ENCODE measurements at regions not wholly inside any gene's neighbourhood (a gene's known extent, or its start where the extent isn't known, plus 50 kb on each side); places are given as distances from the start of the nearest gene placed in this dataset.

DNA sequence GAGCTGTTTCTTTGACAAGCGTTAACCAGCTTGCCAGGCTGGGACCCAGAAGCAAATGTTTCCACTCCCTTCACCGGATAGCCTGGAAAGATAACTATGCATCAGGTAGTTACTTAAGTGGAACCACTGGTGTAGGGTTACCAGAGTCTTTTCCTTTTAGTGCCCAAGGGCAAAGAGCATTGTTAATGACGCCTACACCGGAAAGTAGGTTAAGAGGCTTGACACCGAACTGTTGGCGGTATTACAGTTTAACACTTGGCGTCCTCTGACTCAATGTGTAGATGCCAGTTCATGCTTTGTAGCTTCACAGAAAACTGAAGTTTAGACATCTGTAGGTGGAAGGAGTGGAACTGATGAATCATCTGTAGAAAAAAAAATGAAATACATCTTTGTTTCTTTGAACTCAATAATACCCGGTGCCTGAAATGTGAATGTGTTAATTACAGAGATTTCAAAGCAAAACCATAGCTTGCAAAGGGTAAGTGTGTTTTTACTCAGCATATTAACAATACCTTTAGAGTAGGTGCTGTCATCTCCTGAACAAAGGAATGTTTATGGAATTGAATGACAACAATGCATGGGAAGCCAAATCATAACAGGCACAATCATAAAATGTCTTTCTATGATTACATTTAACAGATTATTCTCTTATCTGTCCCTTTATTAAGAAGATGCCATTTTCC lies 426.7 kb upstream of the SALL1 start:
- ATAC-seq: no peak
- TF ChIP-seq ESRRG (CRISPR knock-in tag; IDR thresholded peaks at IDR 0.05): no peak
- TF ChIP-seq TCF4 (CRISPR knock-in tag; IDR thresholded peaks at IDR 0.05; ENCODE audit: borderline replicate concordance): no peak
- TF ChIP-seq PPARA (CRISPR knock-in tag; IDR thresholded peaks at IDR 0.05; ENCODE audit: borderline replicate concordance): no peak
- TF ChIP-seq ISL1 (CRISPR knock-in tag; IDR thresholded peaks at IDR 0.05): no peak
- TF ChIP-seq, protein P1, sequence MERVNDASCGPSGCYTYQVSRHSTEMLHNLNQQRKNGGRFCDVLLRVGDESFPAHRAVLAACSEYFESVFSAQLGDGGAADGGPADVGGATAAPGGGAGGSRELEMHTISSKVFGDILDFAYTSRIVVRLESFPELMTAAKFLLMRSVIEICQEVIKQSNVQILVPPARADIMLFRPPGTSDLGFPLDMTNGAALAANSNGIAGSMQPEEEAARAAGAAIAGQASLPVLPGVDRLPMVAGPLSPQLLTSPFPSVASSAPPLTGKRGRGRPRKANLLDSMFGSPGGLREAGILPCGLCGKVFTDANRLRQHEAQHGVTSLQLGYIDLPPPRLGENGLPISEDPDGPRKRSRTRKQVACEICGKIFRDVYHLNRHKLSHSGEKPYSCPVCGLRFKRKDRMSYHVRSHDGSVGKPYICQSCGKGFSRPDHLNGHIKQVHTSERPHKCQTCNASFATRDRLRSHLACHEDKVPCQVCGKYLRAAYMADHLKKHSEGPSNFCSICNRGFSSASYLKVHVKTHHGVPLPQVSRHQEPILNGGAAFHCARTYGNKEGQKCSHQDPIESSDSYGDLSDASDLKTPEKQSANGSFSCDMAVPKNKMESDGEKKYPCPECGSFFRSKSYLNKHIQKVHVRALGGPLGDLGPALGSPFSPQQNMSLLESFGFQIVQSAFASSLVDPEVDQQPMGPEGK (CRISPR knock-in tag; IDR thresholded peaks at IDR 0.05; ENCODE audit: borderline replicate concordance): no peak
- no peak for TF ChIP-seq TOX (CRISPR knock-in tag; IDR thresholded peaks at IDR 0.05; ENCODE audit: borderline replicate concordance)
- TF ChIP-seq GLIS3 (CRISPR knock-in tag; IDR thresholded peaks at IDR 0.05): no peak
- no peak for TF ChIP-seq ZC3H10 (CRISPR knock-in tag; IDR thresholded peaks at IDR 0.05)
- TF ChIP-seq CSDC2 (CRISPR knock-in tag; IDR thresholded peaks at IDR 0.05): no peak
- TF ChIP-seq, protein P2, sequence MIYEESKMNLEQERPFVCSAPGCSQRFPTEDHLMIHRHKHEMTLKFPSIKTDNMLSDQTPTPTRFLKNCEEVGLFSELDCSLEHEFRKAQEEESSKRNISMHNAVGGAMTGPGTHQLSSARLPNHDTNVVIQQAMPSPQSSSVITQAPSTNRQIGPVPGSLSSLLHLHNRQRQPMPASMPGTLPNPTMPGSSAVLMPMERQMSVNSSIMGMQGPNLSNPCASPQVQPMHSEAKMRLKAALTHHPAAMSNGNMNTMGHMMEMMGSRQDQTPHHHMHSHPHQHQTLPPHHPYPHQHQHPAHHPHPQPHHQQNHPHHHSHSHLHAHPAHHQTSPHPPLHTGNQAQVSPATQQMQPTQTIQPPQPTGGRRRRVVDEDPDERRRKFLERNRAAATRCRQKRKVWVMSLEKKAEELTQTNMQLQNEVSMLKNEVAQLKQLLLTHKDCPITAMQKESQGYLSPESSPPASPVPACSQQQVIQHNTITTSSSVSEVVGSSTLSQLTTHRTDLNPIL (CRISPR knock-in tag; IDR thresholded peaks at IDR 0.05; ENCODE audit: low read depth): no peak
- no peak for TF ChIP-seq BACH2 (CRISPR knock-in tag; IDR thresholded peaks at IDR 0.05; ENCODE audit: borderline replicate concordance)
- TF ChIP-seq ZNF8 (CRISPR knock-in tag; IDR thresholded peaks at IDR 0.05): no peak
- TF ChIP-seq ZNF70 (CRISPR knock-in tag; IDR thresholded peaks at IDR 0.05): no peak
- TF ChIP-seq ZFP30 (CRISPR knock-in tag; IDR thresholded peaks at IDR 0.05): no peak
- no peak for TF ChIP-seq ZNF565 (CRISPR knock-in tag; conservative IDR thresholded peaks at IDR 0.05; ENCODE audit: low read depth)
- TF ChIP-seq SNAI2 (CRISPR knock-in tag; IDR thresholded peaks at IDR 0.05): no peak
- no peak for TF ChIP-seq RARB (CRISPR knock-in tag; IDR thresholded peaks at IDR 0.05)
- TF ChIP-seq, protein P3, sequence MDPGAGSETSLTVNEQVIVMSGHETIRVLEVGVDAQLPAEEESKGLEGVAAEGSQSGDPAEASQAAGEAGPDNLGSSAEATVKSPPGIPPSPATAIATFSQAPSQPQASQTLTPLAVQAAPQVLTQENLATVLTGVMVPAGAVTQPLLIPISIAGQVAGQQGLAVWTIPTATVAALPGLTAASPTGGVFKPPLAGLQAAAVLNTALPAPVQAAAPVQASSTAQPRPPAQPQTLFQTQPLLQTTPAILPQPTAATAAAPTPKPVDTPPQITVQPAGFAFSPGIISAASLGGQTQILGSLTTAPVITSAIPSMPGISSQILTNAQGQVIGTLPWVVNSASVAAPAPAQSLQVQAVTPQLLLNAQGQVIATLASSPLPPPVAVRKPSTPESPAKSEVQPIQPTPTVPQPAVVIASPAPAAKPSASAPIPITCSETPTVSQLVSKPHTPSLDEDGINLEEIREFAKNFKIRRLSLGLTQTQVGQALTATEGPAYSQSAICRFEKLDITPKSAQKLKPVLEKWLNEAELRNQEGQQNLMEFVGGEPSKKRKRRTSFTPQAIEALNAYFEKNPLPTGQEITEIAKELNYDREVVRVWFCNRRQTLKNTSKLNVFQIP (CRISPR knock-in tag; IDR thresholded peaks at IDR 0.05; ENCODE audit: borderline replicate concordance, low read depth): no peak

DNA sequence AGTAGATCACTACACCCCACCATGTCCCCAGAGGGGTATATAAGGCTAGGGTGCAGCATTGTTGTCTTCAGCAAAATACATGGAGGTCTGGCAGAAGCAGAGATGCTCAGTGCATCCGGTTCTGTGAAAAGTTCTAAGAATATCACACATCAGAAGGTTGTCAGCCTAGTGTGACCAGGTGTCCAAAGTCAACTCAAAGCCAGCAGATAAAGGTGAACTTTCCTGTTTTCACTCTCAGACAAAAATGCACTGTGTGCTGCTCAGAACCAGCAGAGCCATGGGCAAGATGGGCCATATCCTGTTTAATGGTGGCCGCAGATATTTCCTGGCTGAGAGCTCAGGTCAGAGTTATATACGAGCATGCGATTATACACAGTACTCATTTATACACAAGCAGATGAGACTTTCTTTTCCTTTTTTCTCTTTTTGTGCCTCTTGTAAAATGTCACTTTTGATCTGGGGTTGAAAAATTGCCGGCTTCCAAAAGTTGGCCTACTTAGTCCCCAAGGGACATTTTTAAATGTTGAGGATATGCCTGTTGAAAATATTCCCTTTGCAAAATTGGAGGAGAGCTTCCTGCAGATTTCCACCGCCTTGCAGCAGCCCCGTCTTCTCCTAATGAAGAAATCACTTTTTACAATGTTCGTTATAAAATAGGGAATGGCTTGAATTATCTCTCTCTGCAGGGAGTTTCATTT lies 425.6 kb upstream of the SALL1 start:
- TF ChIP-seq RARB (CRISPR knock-in tag; IDR thresholded peaks at IDR 0.05) (no peak), OSR1 (CRISPR knock-in tag; IDR thresholded peaks at IDR 0.05) (no peak), SNAI2 (CRISPR knock-in tag; IDR thresholded peaks at IDR 0.05) (no peak), PPARA (CRISPR knock-in tag; IDR thresholded peaks at IDR 0.05; ENCODE audit: borderline replicate concordance) (no peak), BACH2 (CRISPR knock-in tag; IDR thresholded peaks at IDR 0.05; ENCODE audit: borderline replicate concordance) (no peak), ZNF565 (CRISPR knock-in tag; conservative IDR thresholded peaks at IDR 0.05; ENCODE audit: low read depth) (no peak), GLIS3 (CRISPR knock-in tag; IDR thresholded peaks at IDR 0.05) (no peak), ZNF70 (CRISPR knock-in tag; IDR thresholded peaks at IDR 0.05) (no peak), ZFP30 (CRISPR knock-in tag; IDR thresholded peaks at IDR 0.05) (no peak), CSDC2 (CRISPR knock-in tag; IDR thresholded peaks at IDR 0.05) (no peak), ZFP3 (CRISPR knock-in tag; IDR thresholded peaks at IDR 0.05) (no peak), ZC3H10 (CRISPR knock-in tag; IDR thresholded peaks at IDR 0.05) (no peak), ARNTL (CRISPR knock-in tag; IDR thresholded peaks at IDR 0.05; ENCODE audit: borderline replicate concordance, low read depth) (no peak), TCF4 (CRISPR knock-in tag; IDR thresholded peaks at IDR 0.05; ENCODE audit: borderline replicate concordance) (no peak), ISL1 (CRISPR knock-in tag; IDR thresholded peaks at IDR 0.05) (no peak), TOX (CRISPR knock-in tag; IDR thresholded peaks at IDR 0.05; ENCODE audit: borderline replicate concordance) (no peak)
- TF ChIP-seq, protein P3 (CRISPR knock-in tag; IDR thresholded peaks at IDR 0.05; ENCODE audit: borderline replicate concordance, low read depth): no peak
- TF ChIP-seq, protein P4, sequence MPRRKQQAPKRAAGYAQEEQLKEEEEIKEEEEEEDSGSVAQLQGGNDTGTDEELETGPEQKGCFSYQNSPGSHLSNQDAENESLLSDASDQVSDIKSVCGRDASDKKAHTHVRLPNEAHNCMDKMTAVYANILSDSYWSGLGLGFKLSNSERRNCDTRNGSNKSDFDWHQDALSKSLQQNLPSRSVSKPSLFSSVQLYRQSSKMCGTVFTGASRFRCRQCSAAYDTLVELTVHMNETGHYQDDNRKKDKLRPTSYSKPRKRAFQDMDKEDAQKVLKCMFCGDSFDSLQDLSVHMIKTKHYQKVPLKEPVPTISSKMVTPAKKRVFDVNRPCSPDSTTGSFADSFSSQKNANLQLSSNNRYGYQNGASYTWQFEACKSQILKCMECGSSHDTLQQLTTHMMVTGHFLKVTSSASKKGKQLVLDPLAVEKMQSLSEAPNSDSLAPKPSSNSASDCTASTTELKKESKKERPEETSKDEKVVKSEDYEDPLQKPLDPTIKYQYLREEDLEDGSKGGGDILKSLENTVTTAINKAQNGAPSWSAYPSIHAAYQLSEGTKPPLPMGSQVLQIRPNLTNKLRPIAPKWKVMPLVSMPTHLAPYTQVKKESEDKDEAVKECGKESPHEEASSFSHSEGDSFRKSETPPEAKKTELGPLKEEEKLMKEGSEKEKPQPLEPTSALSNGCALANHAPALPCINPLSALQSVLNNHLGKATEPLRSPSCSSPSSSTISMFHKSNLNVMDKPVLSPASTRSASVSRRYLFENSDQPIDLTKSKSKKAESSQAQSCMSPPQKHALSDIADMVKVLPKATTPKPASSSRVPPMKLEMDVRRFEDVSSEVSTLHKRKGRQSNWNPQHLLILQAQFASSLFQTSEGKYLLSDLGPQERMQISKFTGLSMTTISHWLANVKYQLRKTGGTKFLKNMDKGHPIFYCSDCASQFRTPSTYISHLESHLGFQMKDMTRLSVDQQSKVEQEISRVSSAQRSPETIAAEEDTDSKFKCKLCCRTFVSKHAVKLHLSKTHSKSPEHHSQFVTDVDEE (CRISPR knock-in tag; IDR thresholded peaks at IDR 0.05): no peak
- TF ChIP-seq, protein P2 (CRISPR knock-in tag; IDR thresholded peaks at IDR 0.05; ENCODE audit: low read depth): no peak
- TF ChIP-seq, protein P5, sequence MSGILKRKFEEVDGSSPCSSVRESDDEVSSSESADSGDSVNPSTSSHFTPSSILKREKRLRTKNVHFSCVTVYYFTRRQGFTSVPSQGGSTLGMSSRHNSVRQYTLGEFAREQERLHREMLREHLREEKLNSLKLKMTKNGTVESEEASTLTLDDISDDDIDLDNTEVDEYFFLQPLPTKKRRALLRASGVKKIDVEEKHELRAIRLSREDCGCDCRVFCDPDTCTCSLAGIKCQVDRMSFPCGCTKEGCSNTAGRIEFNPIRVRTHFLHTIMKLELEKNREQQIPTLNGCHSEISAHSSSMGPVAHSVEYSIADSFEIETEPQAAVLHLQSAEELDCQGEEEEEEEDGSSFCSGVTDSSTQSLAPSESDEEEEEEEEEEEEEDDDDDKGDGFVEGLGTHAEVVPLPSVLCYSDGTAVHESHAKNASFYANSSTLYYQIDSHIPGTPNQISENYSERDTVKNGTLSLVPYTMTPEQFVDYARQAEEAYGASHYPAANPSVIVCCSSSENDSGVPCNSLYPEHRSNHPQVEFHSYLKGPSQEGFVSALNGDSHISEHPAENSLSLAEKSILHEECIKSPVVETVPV (CRISPR knock-in tag; IDR thresholded peaks at IDR 0.05): no peak
- no peak for ATAC-seq
